Umbilical cord (tissue), 1 donor: ENCODE measurements at regions not wholly inside any gene's neighbourhood (a gene's known extent, or its start where the extent isn't known, plus 50 kb on each side); places are given as distances from the start of the nearest gene placed in this dataset.

Experiments used
- DNase-seq: peaks from one replicate; pipeline ENCODE4 v3.0.0-alpha.2; 2015; ENCODE audit warnings: low spot score

DNA sequence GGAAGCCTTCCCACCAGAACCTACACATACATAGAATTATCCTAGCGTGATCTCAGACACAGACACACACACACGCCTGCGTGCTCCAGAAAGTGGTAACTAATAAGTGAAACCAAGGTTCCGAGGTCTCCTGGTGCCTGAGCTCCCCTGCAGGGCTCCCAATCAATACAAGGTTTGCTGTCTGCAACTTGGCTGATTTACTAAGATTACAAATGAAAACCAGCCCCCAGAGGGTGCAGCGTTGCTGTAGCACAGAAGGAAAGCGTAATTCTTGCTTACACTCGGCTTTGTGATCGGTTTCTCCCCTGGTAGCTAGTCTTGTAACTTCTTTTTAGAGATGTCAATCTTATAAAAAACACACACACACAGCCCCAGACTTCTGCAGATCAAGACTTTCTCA, 334.1 kb upstream of the XYLT1 start:
- DNase-seq, result no peak

DNA sequence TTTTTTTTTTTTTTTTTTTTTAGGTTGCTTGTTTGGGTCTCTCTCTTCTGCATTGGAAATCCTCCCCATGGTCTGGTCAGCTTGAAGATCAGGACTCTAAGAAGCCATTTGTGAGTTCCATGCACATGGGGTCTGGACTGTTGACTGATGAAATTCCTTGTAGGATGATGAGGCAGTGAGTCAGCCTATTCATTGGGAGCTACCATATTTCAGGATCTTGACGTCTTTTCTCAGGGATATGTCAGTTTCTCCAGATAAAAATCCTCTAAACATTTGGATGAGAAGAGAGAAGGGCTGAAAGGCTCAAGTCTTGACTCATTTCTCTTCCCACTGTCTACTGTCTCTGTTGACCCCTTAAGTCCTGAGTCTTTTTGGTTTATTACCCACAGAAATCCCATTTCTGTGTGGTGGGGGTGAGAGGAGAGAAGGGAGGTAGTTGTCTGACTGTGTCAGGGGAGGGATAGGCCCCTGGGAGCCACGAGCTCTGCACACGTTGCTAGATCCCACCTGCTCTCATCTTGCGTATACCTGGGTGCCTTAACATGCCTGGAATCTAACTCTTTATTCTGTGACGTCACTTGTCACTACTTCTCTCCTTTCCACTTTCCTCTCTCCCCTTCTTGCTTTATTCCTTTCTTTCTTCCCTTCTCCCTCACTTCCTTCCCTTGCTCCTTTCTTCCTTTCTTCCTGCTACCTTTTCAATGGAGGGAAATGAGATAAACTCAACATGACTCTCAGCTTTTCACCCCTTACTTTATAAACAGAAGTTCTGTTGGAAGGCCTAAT, 333.1 kb upstream of the XYLT1 start:
- DNase-seq, result peak; percentile 8

- DNase-seq, result no peak
Observed at GRCh38 chr16:17802571-17802970, 331.8 kb upstream of the XYLT1 start.

- no peak for DNase-seq
Observed at GRCh38 chr16:17801068-17801467, 330.3 kb upstream of the XYLT1 start.

DNA sequence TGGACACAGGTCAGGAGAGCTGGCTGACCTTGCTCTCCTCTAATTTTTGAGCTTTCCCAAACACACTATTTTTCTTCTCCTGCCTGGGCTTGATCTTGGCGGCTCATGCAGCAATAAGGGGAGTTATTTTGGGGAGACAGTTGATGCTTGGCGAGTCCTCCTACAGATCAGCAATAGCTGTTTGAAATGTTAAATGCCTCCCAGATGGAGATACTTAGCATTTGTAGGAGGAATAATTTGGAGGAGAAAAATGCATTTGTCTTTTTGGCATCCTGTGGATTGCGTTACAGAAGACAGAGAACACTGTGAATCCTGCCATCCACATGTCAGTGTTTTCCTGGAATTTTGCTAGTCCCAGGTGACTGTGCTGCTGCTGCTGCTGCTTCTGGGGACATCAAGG, 328.0 kb upstream of the XYLT1 start:
- DNase-seq, result no peak

DNA sequence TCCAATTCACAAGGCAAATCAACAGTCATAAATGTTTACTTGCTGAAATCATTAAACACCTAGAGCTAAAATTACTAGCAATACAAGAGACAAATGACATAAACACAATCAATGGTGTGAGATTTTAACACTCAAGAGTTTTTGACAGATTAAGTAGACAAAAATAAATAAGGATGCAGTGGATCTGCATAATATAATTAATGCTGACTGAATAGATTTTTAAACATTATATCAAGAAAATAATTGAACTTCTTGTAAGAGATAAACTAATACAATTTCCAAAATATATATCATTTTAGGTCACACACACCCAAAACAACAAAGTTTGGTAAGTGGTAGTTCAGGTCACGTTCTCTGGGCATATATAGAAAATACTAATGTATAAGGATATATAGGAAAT, 322.6 kb upstream of the XYLT1 start:
- DNase-seq, result no peak

GRCh38 chr16:17784073-17784472, 313.3 kb upstream of the XYLT1 start:
- peak; percentile 32 for DNase-seq

DNA sequence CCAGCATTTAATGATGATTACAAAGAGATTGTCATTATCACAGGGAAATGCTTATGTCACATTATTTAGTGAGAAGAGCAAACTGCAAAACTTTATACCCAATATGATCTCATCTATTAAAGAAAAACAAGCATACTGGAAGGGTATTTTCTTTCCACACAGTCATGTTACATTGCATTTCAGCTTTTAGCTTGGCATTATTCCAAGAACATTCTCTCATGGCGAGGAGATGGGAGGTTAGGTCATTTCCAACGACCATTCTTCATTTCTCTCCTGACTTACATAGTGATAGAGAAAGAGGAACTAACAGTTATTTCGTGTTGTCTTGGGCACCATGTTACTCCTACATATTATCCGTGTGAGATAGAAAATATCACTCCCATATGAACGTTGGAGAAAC, 309.4 kb upstream of the XYLT1 start:
- peak; percentile 7 for DNase-seq

DNA sequence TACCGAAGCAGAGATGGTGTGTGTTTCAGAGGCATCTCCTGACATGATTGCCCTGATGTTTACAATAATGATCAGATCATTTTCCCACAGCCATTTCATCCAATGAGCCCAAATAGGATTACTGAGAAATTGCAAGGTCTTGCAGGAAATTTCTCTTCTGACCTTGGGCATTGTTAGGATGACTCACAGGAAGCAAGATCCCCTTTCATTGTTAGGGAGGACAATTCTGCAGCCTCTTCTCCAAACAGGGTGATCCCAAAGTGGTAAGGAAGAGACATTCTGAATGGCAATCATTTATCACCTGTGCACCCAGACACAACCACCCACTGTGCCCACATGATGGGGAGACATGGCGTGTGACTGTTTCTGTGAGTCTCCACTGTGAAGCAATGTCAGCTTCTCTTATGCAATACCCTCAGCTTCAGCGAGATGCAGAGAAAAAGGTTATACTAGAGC, 306.7 kb upstream of the XYLT1 start:
- DNase-seq, result no peak

GRCh38 chr16:17776888-17777287, 306.1 kb upstream of the XYLT1 start:
- DNase-seq, result no peak

- DNase-seq, result no peak
Observed at GRCh38 chr16:17776465-17776864, 305.7 kb upstream of the XYLT1 start.

- DNase-seq, result no peak
Observed at GRCh38 chr16:17775061-17775460, 304.3 kb upstream of the XYLT1 start.

GRCh38 chr16:17773698-17774101, 302.9 kb upstream of the XYLT1 start:
- no peak for DNase-seq

- no peak for DNase-seq
Observed at GRCh38 chr16:17770104-17770503, 299.3 kb upstream of the XYLT1 start.

- no peak for DNase-seq
Observed at GRCh38 chr16:17769065-17769464, 298.3 kb upstream of the XYLT1 start.

- DNase-seq, result no peak
Observed at GRCh38 chr16:17768257-17768656, 297.5 kb upstream of the XYLT1 start.

DNA sequence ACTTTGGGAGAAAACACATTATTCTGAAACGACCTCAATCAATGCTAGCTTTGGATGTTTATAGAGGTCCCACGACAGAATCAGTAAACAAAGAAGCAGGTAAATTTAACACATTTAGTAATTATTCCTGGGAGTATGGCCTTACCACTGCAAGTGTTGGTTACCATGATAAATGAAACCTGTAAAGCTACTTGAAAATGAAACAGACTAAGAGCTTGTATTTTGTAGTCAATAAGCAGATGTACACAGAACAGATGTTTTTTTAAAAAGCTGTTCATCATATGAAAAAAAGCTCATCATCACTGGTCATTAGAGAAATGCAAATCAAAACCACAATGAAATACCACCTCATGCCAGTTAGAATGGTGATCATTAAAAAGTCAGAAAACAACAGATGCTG, 295.3 kb upstream of the XYLT1 start:
- DNase-seq, result no peak

DNA sequence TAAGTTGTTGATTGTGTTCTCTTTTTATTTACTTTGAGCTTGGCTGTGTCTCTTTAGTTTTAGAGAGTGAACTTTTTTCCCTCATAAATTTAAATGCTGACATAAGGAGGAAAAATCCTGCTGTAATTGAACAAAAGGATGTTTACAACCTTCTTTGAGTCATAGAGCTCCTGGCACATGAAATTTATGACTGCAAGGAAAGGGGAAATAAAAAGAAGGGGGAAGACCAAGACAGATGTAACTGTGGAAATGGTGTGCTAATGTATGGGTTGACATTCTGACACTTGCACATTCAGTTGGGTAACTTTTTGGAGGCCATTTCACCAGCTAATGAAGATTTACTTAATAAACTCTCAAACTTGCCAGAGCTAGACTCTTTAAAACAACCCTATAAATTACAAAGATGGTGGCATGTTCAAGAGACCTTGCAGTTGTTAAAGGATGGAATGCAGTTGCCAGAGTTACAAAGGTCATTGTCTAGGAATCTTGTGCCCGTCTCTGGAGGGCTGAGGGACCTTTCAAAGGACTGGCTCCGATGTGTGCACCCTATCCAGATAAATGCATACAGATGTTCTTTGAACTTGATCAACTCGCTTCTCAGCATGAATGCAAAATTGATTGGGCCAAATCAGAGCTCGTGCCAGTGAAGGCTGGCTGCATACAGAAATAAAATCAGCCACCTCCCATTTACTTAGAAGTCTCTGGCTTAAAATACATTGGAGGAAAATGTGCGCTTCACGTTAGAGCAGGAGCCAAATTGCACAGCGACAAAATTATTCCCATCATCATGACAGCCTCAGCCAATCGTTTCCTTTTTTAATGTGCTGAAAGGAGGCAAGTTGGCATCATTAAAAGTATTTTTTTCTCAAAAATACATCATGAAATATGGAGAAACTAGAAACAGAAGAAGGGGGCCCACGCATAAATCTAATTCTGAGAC, 289.0 kb upstream of the XYLT1 start:
- no peak for DNase-seq

DNA sequence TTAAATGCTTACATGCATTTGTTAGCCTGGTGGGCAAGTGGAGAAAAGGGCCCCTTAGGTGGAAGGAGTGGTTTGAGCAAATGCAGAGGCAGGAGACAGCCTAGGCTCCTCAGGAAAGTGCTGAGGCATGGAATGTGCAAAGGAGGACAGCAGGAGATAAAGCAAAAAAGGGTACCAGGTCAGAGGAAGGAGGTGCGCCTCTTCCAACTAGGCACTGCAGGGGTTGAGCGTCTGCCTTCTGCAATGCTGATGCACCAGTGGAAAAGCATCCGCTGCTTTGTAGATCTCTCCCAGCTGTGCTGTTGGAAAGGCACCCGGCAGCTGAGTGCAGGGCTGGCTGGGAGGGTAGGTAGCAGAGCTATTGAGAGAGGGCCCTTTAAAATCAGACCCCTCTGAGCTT, 287.0 kb upstream of the XYLT1 start:
- DNase-seq, result no peak

GRCh38 chr16:17755158-17755557, 284.4 kb upstream of the XYLT1 start:
- no peak for DNase-seq

GRCh38 chr16:17753434-17753833, 282.7 kb upstream of the XYLT1 start:
- DNase-seq, result no peak

- no peak for DNase-seq
Observed at GRCh38 chr16:17749706-17750105, 278.9 kb upstream of the XYLT1 start.
